WTC11 (cell line): ENCODE measurements at regions not wholly inside any gene's neighbourhood (a gene's known extent, or its start where the extent isn't known, plus 50 kb on each side); places are given as distances from the start of the nearest gene placed in this dataset.
A peak's percentile ranks its signal among the peaks of the same experiment; 100 is the strongest.

Experiments
- ATAC-seq: fragments of 200-7000 bp; cut with Tn5 transposase; 2 replicates; pipeline ENCODE4 v1.10.0; 2021; ENCODE audit warnings: mild to moderate bottlenecking, moderate library complexity
- CTCF ChIA-PET: fragments of 300-600 bp; sonication (Branson Sonifier 250); formaldehyde crosslinking; loops from one replicate; lab custom pipeline; 2021; ENCODE audit warnings: antibody characterized with exemption; lab: Charles Lee
- POLR2A ChIA-PET: fragments of 350-600 bp; sonication (Branson Sonifier 250); formaldehyde crosslinking; loops from one replicate; lab custom pipeline; 2021; ENCODE audit warnings: antibody characterized with exemption; lab: Charles Lee
- DNase-seq: peaks from one replicate; pipeline ENCODE4 v3.0.0; 2021; ENCODE audit warnings: low spot score
- H3K27ac Mint-ChIP-seq: 2 replicates; pipeline ENCODE4 v1.8.0; 2021; ENCODE audit warnings: mixed read lengths
- H3K27me3 Mint-ChIP-seq: 2 replicates; pipeline ENCODE4 v1.8.0; 2021; ENCODE audit warnings: low read depth, mild to moderate bottlenecking, moderate library complexity, mixed read lengths
- H3K36me3 Mint-ChIP-seq: 2 replicates; pipeline ENCODE4 v1.8.0; 2021; ENCODE audit warnings: mixed read lengths
- H3K4me1 Mint-ChIP-seq: 2 replicates; pipeline ENCODE4 v1.8.0; 2022; ENCODE audit warnings: mixed read lengths
- H3K4me3 Mint-ChIP-seq: 2 replicates; pipeline ENCODE4 v1.8.0; 2021; ENCODE audit warnings: mild to moderate bottlenecking, moderate library complexity, mixed read lengths
- H3K9me3 Mint-ChIP-seq: 2 replicates; pipeline ENCODE4 v1.8.0; 2021; ENCODE audit warnings: mixed read lengths
- ATF1 ChIP-seq: sonication (generic); formaldehyde crosslinking; IDR thresholded peaks from 2 replicates; pipeline ENCODE4 v1.8.1; 2023; ENCODE audit warnings: mild to moderate bottlenecking, moderate library complexity, missing genetic modification reagents
- CREB1 ChIP-seq: sonication (generic); formaldehyde crosslinking; IDR thresholded peaks from 2 replicates; pipeline ENCODE4 v1.8.0; 2023; ENCODE audit warnings: mild to moderate bottlenecking, missing genetic modification reagents
- ESRRA ChIP-seq: sonication (generic); formaldehyde crosslinking; IDR thresholded peaks from 2 replicates; pipeline ENCODE4 v1.8.1; 2022; ENCODE audit warnings: mild to moderate bottlenecking, missing genetic modification reagents, borderline replicate concordance
- GRHL2 ChIP-seq: fragments of 250-450 bp; sonication (Bioruptor Pico); IDR thresholded peaks from 2 replicates; pipeline ENCODE4 v1.8.0; 2022; ENCODE audit warnings: mild to moderate bottlenecking, moderate library complexity; ENCODE audit not compliant: insufficient replicate concordance, severe bottlenecking
- JAZF1 ChIP-seq: fragments of 250-450 bp; sonication (Bioruptor Pico); IDR thresholded peaks from 2 replicates; pipeline ENCODE4 v1.9.0; 2021; ENCODE audit warnings: moderate library complexity, mild to moderate bottlenecking, inconsistent platforms
- JUN ChIP-seq: sonication (generic); formaldehyde crosslinking; IDR thresholded peaks from 2 replicates; pipeline ENCODE4 v1.8.0; 2023; ENCODE audit warnings: mild to moderate bottlenecking, missing genetic modification reagents
- KAT7 ChIP-seq: sonication (generic); formaldehyde crosslinking; IDR thresholded peaks from 2 replicates; pipeline ENCODE4 v1.8.1; 2023; ENCODE audit warnings: missing genetic modification reagents, mild to moderate bottlenecking, borderline replicate concordance
- NR2C2 ChIP-seq: sonication (generic); formaldehyde crosslinking; IDR thresholded peaks from 2 replicates; pipeline ENCODE4 v1.8.0; 2022; ENCODE audit warnings: mild to moderate bottlenecking, missing genetic modification reagents
- OVOL2 ChIP-seq: fragments of 250-450 bp; sonication (Bioruptor Pico); IDR thresholded peaks from 2 replicates; pipeline ENCODE4 v1.9.0; 2021; ENCODE audit warnings: mild to moderate bottlenecking, borderline replicate concordance
- SMAD4 ChIP-seq: sonication (generic); formaldehyde crosslinking; IDR thresholded peaks from 2 replicates; pipeline ENCODE4 v1.8.0; 2022; ENCODE audit warnings: mild to moderate bottlenecking, missing genetic modification reagents
- SOX15 ChIP-seq: fragments of 250-450 bp; sonication (Bioruptor Pico); IDR thresholded peaks from 2 replicates; pipeline ENCODE4 v1.9.0; 2021; ENCODE audit warnings: mild to moderate bottlenecking
- TCF7 ChIP-seq: sonication (generic); formaldehyde crosslinking; IDR thresholded peaks from 2 replicates; pipeline ENCODE4 v1.8.0; 2022; ENCODE audit warnings: mild to moderate bottlenecking, low read depth, missing genetic modification reagents, moderate library complexity
- ZNF396 ChIP-seq: fragments of 250-450 bp; sonication (Bioruptor Pico); IDR thresholded peaks from 2 replicates; pipeline ENCODE4 v1.8.0; 2021; ENCODE audit warnings: mild to moderate bottlenecking, moderate library complexity, borderline replicate concordance
- TF ChIP-seq, protein P1 (sequence below): fragments of 250-450 bp; sonication (Bioruptor Pico); IDR thresholded peaks from 2 replicates; pipeline ENCODE4 v1.9.0; 2021; ENCODE audit warnings: moderate library complexity, mild to moderate bottlenecking, inconsistent platforms, borderline replicate concordance
- TF ChIP-seq, protein P2 (sequence below): fragments of 250-450 bp; sonication (Bioruptor Pico); conservative IDR thresholded peaks from 2 replicates; pipeline ENCODE4 v1.9.0; 2021; ENCODE audit warnings: mild to moderate bottlenecking
- TF ChIP-seq, protein P3 (sequence below): sonication (generic); formaldehyde crosslinking; IDR thresholded peaks from 2 replicates; pipeline ENCODE4 v1.8.1; 2023; ENCODE audit warnings: mild to moderate bottlenecking, missing genetic modification reagents, moderate library complexity
- TF ChIP-seq, protein P4 (sequence below): sonication (generic); formaldehyde crosslinking; IDR thresholded peaks from 2 replicates; pipeline ENCODE4 v1.8.1; 2023; ENCODE audit warnings: mild to moderate bottlenecking, moderate library complexity, missing genetic modification reagents
- TF ChIP-seq, protein P5 (sequence below): fragments of 250-450 bp; sonication (Bioruptor Pico); IDR thresholded peaks from 2 replicates; pipeline ENCODE4 v1.8.0; 2021; ENCODE audit warnings: mild to moderate bottlenecking
- TF ChIP-seq, protein P6 (sequence below): sonication (generic); formaldehyde crosslinking; IDR thresholded peaks from 2 replicates; pipeline ENCODE4 v1.8.0; 2022; ENCODE audit warnings: mild to moderate bottlenecking, missing genetic modification reagents
- TF ChIP-seq, protein P7 (sequence below): sonication (generic); formaldehyde crosslinking; IDR thresholded peaks from 2 replicates; pipeline ENCODE4 v1.8.1; 2023; ENCODE audit warnings: mild to moderate bottlenecking, missing genetic modification reagents
- TF ChIP-seq, protein P8 (sequence below): fragments of 200-600 bp; IDR thresholded peaks from 2 replicates; pipeline ENCODE4 v1.8.0; 2022; ENCODE audit warnings: antibody characterized with exemption
- TF ChIP-seq, protein P9 (sequence below): fragments of 250-450 bp; sonication (Bioruptor Pico); IDR thresholded peaks from 2 replicates; pipeline ENCODE4 v1.9.0; 2021; ENCODE audit warnings: mild to moderate bottlenecking

DNA sequence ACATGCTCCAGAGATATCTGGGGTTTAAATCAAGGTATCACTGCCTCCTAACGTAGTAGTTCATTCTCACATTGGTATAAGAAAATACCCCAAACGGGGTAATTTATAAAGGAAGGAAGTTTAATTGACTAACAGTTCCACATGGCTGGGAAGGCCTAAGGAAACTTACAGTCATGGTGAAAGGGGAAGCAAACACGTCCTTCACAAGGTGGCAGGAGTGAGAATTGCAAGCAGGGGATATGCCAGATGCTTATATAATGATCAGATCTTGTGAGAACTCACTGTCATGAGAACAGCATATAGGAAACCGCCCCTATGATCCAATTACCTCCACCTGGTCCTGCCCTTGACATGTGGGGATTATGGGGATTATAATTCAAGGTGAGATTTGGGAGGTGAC, 1280.2 kb upstream of the C9orf72 start:
- ATAC-seq = peak; percentile 84
- Mint-ChIP-seq H3K4me1 (peaks cover 19% of the 10 kb centered on the region), H3K27ac (peak overlapping the region; percentile 30; the same call in 1 of the 2 replicates)

DNA sequence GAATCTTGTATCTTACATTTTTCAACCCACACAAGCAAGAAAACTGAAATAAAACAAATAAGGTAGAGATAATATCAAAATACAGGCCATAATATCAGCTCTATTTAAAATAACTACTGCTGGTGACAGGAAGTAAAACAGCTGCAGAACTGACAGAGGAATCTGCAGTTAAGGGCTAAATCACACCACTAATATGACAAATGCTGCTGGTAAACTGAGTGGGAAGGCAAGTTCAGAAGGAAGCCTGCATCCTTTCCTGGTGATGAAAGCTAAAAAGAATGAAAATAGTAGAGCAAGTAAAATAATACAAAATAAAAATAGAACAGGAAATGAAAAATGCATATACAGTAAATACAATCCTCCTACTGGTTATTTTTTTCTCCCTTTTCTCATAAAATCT, 1293.7 kb upstream of the C9orf72 start:
- ATAC-seq (no peak), DNase-seq (no peak)
- Mint-ChIP-seq H3K4me1 (peaks cover 14% of the 10 kb centered on the region), H3K36me3 (no peaks in the 10 kb centered on the region), H3K4me3 (no peak overlapping the region), H3K27ac (0 out of 2 replicates have a peak overlapping the region, but pooled peaks have one; percentile 83), H3K9me3 (no peaks in the 10 kb centered on the region), H3K27me3 (no peaks in the 10 kb centered on the region)
- ChIA-PET POLR2A (no interaction called here), CTCF (interaction anchor here (0.6 kb wide), 1 partner anchor 346 kb away, joined by 4 read pairs; the partner anchor contains the start of gene LINGO2)
- TF ChIP-seq, protein P1, sequence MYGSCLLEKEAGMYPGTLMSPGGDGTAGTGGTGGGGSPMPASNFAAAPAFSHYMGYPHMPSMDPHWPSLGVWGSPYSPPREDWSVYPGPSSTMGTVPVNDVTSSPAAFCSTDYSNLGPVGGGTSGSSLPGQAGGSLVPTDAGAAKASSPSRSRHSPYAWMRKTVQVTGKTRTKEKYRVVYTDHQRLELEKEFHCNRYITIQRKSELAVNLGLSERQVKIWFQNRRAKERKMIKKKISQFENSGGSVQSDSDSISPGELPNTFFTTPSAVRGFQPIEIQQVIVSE = no peak
- TF ChIP-seq, protein P2, sequence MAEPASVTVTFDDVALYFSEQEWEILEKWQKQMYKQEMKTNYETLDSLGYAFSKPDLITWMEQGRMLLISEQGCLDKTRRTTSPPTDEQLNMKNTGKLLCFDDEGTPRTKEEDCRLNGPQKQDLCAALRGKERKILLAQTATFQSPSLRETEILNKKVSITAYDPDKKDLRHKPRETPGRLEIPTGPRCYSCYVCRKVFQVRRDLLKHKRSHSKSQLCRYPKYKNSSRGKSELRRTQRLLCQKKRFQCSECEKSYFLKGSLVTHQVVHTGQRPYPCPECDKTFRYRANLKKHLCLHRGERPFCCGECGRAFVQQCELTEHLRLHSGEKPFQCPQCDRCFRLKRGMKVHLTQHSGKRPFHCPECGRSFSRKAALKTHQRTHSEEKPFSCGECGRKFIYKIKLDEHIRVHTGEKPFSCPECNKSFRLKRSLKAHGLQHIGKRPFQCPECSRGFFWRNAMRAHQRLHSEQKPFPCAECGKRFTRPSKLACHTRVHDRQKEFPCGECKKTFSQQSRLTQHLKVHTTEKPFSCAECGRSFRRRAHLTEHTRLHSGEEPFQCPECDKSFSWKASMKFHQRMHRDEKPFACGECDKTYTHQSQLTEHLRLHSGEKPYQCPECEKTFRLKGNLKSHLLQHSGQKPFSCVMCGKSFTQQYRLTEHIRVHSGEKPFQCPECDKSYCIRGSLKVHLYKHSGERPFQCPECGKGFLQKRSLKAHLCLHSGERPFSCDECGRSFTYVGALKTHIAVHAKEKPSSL (CRISPR knock-in tag) = no peak
- TF ChIP-seq, protein P3, sequence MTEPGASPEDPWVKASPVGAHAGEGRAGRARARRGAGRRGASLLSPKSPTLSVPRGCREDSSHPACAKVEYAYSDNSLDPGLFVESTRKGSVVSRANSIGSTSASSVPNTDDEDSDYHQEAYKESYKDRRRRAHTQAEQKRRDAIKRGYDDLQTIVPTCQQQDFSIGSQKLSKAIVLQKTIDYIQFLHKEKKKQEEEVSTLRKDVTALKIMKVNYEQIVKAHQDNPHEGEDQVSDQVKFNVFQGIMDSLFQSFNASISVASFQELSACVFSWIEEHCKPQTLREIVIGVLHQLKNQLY (CRISPR knock-in tag) = no peak
- TF ChIP-seq ATF1 (no peak), JUN (CRISPR knock-in tag) (no peak), ZNF396 (CRISPR knock-in tag) (no peak)
- TF ChIP-seq, protein P4, sequence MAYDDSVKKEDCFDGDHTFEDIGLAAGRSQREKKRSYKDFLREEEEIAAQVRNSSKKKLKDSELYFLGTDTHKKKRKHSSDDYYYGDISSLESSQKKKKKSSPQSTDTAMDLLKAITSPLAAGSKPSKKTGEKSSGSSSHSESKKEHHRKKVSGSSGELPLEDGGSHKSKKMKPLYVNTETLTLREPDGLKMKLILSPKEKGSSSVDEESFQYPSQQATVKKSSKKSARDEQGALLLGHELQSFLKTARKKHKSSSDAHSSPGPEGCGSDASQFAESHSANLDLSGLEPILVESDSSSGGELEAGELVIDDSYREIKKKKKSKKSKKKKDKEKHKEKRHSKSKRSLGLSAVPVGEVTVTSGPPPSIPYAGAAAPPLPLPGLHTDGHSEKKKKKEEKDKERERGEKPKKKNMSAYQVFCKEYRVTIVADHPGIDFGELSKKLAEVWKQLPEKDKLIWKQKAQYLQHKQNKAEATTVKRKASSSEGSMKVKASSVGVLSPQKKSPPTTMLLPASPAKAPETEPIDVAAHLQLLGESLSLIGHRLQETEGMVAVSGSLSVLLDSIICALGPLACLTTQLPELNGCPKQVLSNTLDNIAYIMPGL (CRISPR knock-in tag) = no peak

More for the DNA sequence above, 1280.2 kb upstream of the C9orf72 start:
- Mint-ChIP-seq H3K9me3 (no peaks in the 10 kb centered on the region), H3K27me3 (no peaks in the 10 kb centered on the region)
- DNase-seq = no peak
- ChIA-PET CTCF (no interaction called here), POLR2A (no interaction called here)
- TF ChIP-seq SOX15 (CRISPR knock-in tag) = no peak
- TF ChIP-seq, protein P5, sequence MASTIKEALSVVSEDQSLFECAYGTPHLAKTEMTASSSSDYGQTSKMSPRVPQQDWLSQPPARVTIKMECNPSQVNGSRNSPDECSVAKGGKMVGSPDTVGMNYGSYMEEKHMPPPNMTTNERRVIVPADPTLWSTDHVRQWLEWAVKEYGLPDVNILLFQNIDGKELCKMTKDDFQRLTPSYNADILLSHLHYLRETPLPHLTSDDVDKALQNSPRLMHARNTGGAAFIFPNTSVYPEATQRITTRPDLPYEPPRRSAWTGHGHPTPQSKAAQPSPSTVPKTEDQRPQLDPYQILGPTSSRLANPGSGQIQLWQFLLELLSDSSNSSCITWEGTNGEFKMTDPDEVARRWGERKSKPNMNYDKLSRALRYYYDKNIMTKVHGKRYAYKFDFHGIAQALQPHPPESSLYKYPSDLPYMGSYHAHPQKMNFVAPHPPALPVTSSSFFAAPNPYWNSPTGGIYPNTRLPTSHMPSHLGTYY = no peak
- no peak for TF ChIP-seq JAZF1
- TF ChIP-seq OVOL2 (CRISPR knock-in tag) = no peak
- TF ChIP-seq, protein P6, sequence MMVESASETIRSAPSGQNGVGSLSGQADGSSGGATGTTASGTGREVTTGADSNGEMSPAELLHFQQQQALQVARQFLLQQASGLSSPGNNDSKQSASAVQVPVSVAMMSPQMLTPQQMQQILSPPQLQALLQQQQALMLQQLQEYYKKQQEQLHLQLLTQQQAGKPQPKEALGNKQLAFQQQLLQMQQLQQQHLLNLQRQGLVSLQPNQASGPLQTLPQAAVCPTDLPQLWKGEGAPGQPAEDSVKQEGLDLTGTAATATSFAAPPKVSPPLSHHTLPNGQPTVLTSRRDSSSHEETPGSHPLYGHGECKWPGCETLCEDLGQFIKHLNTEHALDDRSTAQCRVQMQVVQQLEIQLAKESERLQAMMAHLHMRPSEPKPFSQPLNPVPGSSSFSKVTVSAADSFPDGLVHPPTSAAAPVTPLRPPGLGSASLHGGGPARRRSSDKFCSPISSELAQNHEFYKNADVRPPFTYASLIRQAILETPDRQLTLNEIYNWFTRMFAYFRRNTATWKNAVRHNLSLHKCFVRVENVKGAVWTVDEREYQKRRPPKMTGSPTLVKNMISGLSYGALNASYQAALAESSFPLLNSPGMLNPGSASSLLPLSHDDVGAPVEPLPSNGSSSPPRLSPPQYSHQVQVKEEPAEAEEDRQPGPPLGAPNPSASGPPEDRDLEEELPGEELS (CRISPR knock-in tag) = no peak
- TF ChIP-seq ESRRA (CRISPR knock-in tag) = no peak
- TF ChIP-seq KAT7 = no peak
- TF ChIP-seq, protein P3 (CRISPR knock-in tag) = no peak
- TF ChIP-seq TCF7 (CRISPR knock-in tag) = no peak
- TF ChIP-seq NR2C2 (CRISPR knock-in tag) = no peak
- TF ChIP-seq GRHL2 = no peak
- no peak for TF ChIP-seq SMAD4
- TF ChIP-seq, protein P7, sequence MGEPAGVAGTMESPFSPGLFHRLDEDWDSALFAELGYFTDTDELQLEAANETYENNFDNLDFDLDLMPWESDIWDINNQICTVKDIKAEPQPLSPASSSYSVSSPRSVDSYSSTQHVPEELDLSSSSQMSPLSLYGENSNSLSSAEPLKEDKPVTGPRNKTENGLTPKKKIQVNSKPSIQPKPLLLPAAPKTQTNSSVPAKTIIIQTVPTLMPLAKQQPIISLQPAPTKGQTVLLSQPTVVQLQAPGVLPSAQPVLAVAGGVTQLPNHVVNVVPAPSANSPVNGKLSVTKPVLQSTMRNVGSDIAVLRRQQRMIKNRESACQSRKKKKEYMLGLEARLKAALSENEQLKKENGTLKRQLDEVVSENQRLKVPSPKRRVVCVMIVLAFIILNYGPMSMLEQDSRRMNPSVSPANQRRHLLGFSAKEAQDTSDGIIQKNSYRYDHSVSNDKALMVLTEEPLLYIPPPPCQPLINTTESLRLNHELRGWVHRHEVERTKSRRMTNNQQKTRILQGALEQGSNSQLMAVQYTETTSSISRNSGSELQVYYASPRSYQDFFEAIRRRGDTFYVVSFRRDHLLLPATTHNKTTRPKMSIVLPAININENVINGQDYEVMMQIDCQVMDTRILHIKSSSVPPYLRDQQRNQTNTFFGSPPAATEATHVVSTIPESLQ (CRISPR knock-in tag) = no peak
- TF ChIP-seq, protein P8, sequence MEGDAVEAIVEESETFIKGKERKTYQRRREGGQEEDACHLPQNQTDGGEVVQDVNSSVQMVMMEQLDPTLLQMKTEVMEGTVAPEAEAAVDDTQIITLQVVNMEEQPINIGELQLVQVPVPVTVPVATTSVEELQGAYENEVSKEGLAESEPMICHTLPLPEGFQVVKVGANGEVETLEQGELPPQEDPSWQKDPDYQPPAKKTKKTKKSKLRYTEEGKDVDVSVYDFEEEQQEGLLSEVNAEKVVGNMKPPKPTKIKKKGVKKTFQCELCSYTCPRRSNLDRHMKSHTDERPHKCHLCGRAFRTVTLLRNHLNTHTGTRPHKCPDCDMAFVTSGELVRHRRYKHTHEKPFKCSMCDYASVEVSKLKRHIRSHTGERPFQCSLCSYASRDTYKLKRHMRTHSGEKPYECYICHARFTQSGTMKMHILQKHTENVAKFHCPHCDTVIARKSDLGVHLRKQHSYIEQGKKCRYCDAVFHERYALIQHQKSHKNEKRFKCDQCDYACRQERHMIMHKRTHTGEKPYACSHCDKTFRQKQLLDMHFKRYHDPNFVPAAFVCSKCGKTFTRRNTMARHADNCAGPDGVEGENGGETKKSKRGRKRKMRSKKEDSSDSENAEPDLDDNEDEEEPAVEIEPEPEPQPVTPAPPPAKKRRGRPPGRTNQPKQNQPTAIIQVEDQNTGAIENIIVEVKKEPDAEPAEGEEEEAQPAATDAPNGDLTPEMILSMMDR = no peak
- TF ChIP-seq CREB1 (CRISPR knock-in tag) = no peak
- TF ChIP-seq, protein P9, sequence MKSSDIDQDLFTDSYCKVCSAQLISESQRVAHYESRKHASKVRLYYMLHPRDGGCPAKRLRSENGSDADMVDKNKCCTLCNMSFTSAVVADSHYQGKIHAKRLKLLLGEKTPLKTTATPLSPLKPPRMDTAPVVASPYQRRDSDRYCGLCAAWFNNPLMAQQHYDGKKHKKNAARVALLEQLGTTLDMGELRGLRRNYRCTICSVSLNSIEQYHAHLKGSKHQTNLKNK = no peak
- TF ChIP-seq, all 79 proteins: peak for 0
- no peaks in the 10 kb centered on the region for H3K36me3 Mint-ChIP-seq
- H3K4me3 Mint-ChIP-seq = no peak overlapping the region
